PC-3 (cell line): ENCODE measurements at regions not wholly inside any gene's neighbourhood (a gene's known extent, or its start where the extent isn't known, plus 50 kb on each side); places are given as distances from the start of the nearest gene placed in this dataset.

Source experiments
- ATAC-seq: fragments of 200-7000 bp; cut with Tn5 transposase; 2 replicates; pipeline ENCODE4 v1.9.1; 2020; ENCODE audit warnings: mild to moderate bottlenecking, moderate library complexity
- BruUV-seq: library from RNA; stranded (reverse); fragments of 400-500 nt; replicated peaks from 2 replicates; lab custom pipeline; 2021; lab: Mats Ljungman, UMichigan
- CTCF ChIA-PET: fragments of 300-600 bp; sonication (Branson Sonifier 250); formaldehyde crosslinking; loops from one replicate; lab custom pipeline; 2022; ENCODE audit warnings: antibody characterized with exemption; lab: Charles Lee
- POLR2A ChIA-PET: fragments of 300-600 bp; sonication (Branson Sonifier 250); formaldehyde crosslinking; loops from one replicate; lab custom pipeline; 2022; ENCODE audit warnings: antibody characterized with exemption; ENCODE audit not compliant: unreplicated experiment; lab: Charles Lee
- DNase-seq: peaks from one replicate; pipeline ENCODE4 v3.0.0-alpha.2; 2015
- H2AFZ ChIP-seq: fragments of 300-600 bp; sonication (generic); 2 replicates; pipeline ENCODE4 v1.6.0; 2016; ENCODE audit warnings: antibody characterized with exemption, low read length
- H3F3A ChIP-seq: fragments of 300-600 bp; sonication (generic); one replicate; pipeline ENCODE4 v1.6.0; 2017; ENCODE audit warnings: antibody characterized with exemption, low read length, control low read depth, mild to moderate bottlenecking; ENCODE audit not compliant: unreplicated experiment
- H3K27ac ChIP-seq: fragments of 300-600 bp; sonication (generic); 2 replicates; pipeline ENCODE4 v1.5.1; 2016; ENCODE audit warnings: mild to moderate bottlenecking, low read length
- H3K27me3 ChIP-seq: fragments of 300-600 bp; sonication (generic); 2 replicates; pipeline ENCODE4 v1.6.1; 2016; ENCODE audit warnings: low read length, mixed read lengths
- H3K36me3 ChIP-seq: fragments of 300-600 bp; sonication (generic); 2 replicates; pipeline ENCODE4 v1.6.1; 2016; ENCODE audit warnings: low read depth, mixed run types, low read length, mixed read lengths
- H3K4me1 ChIP-seq: fragments of 300-600 bp; sonication (generic); 2 replicates; pipeline ENCODE4 v1.5.1; 2016; ENCODE audit warnings: low read length; ENCODE audit not compliant: insufficient read depth
- H3K4me2 ChIP-seq: fragments of 300-600 bp; sonication (generic); 2 replicates; pipeline ENCODE4 v1.6.0; 2016; ENCODE audit warnings: low read length
- H3K4me3 ChIP-seq: fragments of 300-600 bp; sonication (generic); 2 replicates; pipeline ENCODE4 v1.5.1; 2016; ENCODE audit warnings: mild to moderate bottlenecking, low read length, mixed read lengths
- H3K79me2 ChIP-seq: fragments of 300-600 bp; sonication (generic); 2 replicates; pipeline ENCODE4 v1.6.1; 2017; ENCODE audit warnings: low read length, mixed read lengths
- H3K9ac ChIP-seq: fragments of 300-600 bp; sonication (generic); 2 replicates; pipeline ENCODE4 v1.6.0; 2016; ENCODE audit warnings: mild to moderate bottlenecking, low read length
- H3K9me2 ChIP-seq: fragments of 300-600 bp; sonication (generic); replicated peaks from 2 replicates; pipeline ENCODE4 v1.6.1; 2016; ENCODE audit warnings: mixed run types, low read length, mixed read lengths
- H3K9me3 ChIP-seq: fragments of 300-600 bp; sonication (generic); 2 replicates; pipeline ENCODE4 v1.6.1; 2016; ENCODE audit warnings: low read length, mixed read lengths
- H4K20me1 ChIP-seq: fragments of 300-600 bp; sonication (generic); 2 replicates; pipeline ENCODE4 v1.6.1; 2016; ENCODE audit warnings: low read length, mixed read lengths
- EZH2 ChIP-seq: fragments of 300-600 bp; sonication (generic); IDR thresholded peaks from one replicate; pipeline ENCODE4 v1.6.1; 2017; ENCODE audit warnings: antibody characterized with exemption, mild to moderate bottlenecking, low read length; ENCODE audit not compliant: unreplicated experiment
- EZH2phosphoT487 ChIP-seq: fragments of 300-600 bp; sonication (generic); IDR thresholded peaks from 2 replicates; pipeline ENCODE4 v1.6.1; 2018; ENCODE audit warnings: mild to moderate bottlenecking, antibody characterized with exemption, low read length, borderline replicate concordance
- intact Hi-C: fragments of 100-400 bp; cut with micrococcal nuclease; formaldehyde crosslinking; loops from 2 replicates; pipeline ENCODE4 v1.9.0; 2023
- TF ChIP-seq, protein P1 (sequence below): fragments of 300-600 bp; sonication (generic); conservative IDR thresholded peaks from 2 replicates; pipeline ENCODE4 v1.5.1; 2017; ENCODE audit warnings: antibody characterized with exemption, low read depth, mild to moderate bottlenecking, low read length

DNA sequence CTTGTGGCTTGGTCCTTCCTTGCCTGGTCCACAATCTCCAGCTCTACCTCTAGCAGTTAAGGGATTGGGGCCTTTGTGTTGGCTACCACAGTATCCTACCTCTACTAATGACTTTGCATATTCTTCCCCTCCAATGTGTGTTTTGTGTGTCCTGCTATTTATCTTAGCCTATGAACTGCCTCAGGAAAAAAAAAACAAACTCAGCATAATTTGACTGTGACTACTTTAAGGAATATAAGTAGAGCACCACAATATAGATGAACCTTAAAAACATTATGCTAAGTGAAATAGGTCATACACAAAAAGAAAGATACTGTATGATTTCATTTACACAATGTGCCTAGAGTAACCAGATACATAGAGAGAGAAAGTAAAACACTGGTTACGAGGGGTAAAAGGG, 61.3 kb upstream of the PTPN13 start:
- Histone ChIP-seq H3K27me3 (no peaks in the 10 kb centered on the region), H3K9me2 (no peaks in the 10 kb centered on the region), H3K27ac (no peak overlapping the region), H4K20me1 (no peaks in the 10 kb centered on the region), H3K9ac (no peak overlapping the region), H3K36me3 (no peaks in the 10 kb centered on the region), H3F3A (no peaks in the 10 kb centered on the region), H2AFZ (no peak overlapping the region), H3K4me3 (no peak overlapping the region), H3K4me2 (no peak overlapping the region), H3K79me2 (no peaks in the 10 kb centered on the region), H3K9me3 (no peaks in the 10 kb centered on the region), H3K4me1 (no peaks in the 10 kb centered on the region)
- ChIA-PET CTCF (no interaction called here), POLR2A (no interaction called here)
- no peak for DNase-seq
- TF ChIP-seq EZH2 (no peak), EZH2phosphoT487 (no peak)
- TF ChIP-seq, protein P1, sequence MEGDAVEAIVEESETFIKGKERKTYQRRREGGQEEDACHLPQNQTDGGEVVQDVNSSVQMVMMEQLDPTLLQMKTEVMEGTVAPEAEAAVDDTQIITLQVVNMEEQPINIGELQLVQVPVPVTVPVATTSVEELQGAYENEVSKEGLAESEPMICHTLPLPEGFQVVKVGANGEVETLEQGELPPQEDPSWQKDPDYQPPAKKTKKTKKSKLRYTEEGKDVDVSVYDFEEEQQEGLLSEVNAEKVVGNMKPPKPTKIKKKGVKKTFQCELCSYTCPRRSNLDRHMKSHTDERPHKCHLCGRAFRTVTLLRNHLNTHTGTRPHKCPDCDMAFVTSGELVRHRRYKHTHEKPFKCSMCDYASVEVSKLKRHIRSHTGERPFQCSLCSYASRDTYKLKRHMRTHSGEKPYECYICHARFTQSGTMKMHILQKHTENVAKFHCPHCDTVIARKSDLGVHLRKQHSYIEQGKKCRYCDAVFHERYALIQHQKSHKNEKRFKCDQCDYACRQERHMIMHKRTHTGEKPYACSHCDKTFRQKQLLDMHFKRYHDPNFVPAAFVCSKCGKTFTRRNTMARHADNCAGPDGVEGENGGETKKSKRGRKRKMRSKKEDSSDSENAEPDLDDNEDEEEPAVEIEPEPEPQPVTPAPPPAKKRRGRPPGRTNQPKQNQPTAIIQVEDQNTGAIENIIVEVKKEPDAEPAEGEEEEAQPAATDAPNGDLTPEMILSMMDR: no peak
- ATAC-seq: no peak
- BruUV-seq: no TSS peak
- intact Hi-C loops: no loop called here

DNA sequence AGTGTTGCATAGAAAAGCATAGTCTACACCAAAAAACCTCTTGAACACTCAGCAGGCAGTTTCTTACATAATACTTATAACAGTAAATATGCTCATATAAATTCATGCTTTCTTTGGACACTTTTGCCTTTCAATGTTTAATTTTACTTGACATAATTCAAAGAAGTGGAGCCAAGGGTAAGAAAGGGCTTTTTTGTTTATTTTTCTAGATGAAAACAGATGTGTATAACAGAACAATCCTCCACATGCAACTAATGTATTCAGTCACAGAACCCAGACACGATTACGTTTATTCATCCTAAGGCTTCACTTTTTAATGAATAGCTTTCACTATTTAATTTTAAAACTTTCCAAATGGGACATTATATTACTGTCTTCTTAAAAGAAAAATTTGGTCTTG, 58.0 kb upstream of the PTPN13 start:
- H4K20me1 ChIP-seq: no peaks in the 10 kb centered on the region

DNA sequence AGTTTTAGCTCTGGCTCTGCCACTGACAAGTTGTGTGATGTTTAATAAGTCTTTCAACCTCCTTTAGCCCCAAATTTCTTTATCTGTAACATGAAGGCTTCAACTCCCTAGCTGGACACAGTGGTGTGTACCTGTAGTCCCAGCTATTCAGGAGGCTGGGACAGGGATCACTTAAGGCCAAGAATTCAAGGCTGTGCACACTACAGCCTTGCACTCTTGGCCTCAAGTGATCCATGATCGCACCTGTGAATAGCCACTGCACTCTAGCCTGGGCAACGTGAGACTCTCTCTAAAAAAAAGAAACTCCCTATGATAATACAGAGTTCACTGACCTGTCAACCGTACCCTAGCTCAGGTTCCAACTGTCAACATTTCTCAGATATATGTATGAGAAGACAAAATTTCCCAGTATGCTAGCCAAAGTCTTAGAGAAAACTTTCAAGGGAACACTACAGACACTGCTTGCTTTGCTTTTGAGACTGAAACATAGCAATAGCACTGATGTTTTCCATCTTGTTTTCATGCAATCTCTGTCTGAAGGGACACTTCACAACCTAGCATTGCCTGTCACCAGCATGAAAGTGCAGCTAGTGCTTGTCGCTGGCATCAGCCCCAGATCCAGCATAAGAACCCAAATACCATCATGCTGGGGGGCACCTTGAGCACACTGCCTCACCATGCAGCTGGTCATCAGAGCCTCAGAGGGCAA, 51.6 kb upstream of the PTPN13 start:
- no peaks in the 10 kb centered on the region for H4K20me1 ChIP-seq
- no TSS peak for BruUV-seq
- H3K27ac ChIP-seq: no peak overlapping the region
- no peak for TF ChIP-seq EZH2
- TF ChIP-seq EZH2phosphoT487: no peak
- TF ChIP-seq, protein P1: no peak
- no peaks in the 10 kb centered on the region for H3K9me3 ChIP-seq
- ChIA-PET POLR2A (no interaction called here), CTCF (interaction anchor here (0.6 kb wide), 1 partner anchor 47 kb away, joined by 3 read pairs; no protein-coding TSS in a partner anchor)
- DNase-seq: no peak
- no peaks in the 10 kb centered on the region for H3K27me3 ChIP-seq
- H3K36me3 ChIP-seq: no peaks in the 10 kb centered on the region
- H3K4me1 ChIP-seq: no peaks in the 10 kb centered on the region
- H3K79me2 ChIP-seq: no peaks in the 10 kb centered on the region
- H3F3A ChIP-seq: no peaks in the 10 kb centered on the region
- H3K4me2 ChIP-seq: no peak overlapping the region
- no peak overlapping the region for H3K9ac ChIP-seq
- ATAC-seq: no peak
- H3K9me2 ChIP-seq: no peaks in the 10 kb centered on the region
- H3K4me3 ChIP-seq: no peak overlapping the region
- no peak overlapping the region for H2AFZ ChIP-seq
- intact Hi-C loops: no loop called here

More for the DNA sequence above, 58.0 kb upstream of the PTPN13 start:
- no peak for TF ChIP-seq EZH2phosphoT487
- no peak for TF ChIP-seq EZH2
- TF ChIP-seq, protein P1: no peak
- H3K4me3 ChIP-seq: no peak overlapping the region
- no peak for ATAC-seq
- no peak overlapping the region for H3K9ac ChIP-seq
- H2AFZ ChIP-seq: no peak overlapping the region
- no peak overlapping the region for H3K4me2 ChIP-seq
- intact Hi-C loops: no loop called here
- H3K9me3 ChIP-seq: no peaks in the 10 kb centered on the region
- no peaks in the 10 kb centered on the region for H3K79me2 ChIP-seq
- ChIA-PET CTCF (no interaction called here), POLR2A (no interaction called here)
- no TSS peak for BruUV-seq
- H3K27me3 ChIP-seq: no peaks in the 10 kb centered on the region
- no peaks in the 10 kb centered on the region for H3F3A ChIP-seq
- H3K36me3 ChIP-seq: no peaks in the 10 kb centered on the region
- H3K4me1 ChIP-seq: no peaks in the 10 kb centered on the region
- no peak for DNase-seq
- H3K27ac ChIP-seq: no peak overlapping the region
- H3K9me2 ChIP-seq: no peaks in the 10 kb centered on the region
